ENCODE measurements at regions not wholly inside any gene's neighbourhood (a gene's known extent, or its start where the extent isn't known, plus 50 kb on each side); places are given as distances from the start of the nearest gene placed in this dataset.

- DNase-seq = no peak
Observed at GRCh38 chr22:47663615-47664605, 901.5 kb downstream of the TBC1D22A start.

- DNase-seq = no peak
Observed at GRCh38 chr22:47659467-47660223, 897.2 kb downstream of the TBC1D22A start.

GRCh38 chr22:47658182-47658581, 895.7 kb downstream of the TBC1D22A start:
- no peak for DNase-seq

GRCh38 chr22:47657224-47657623, 894.8 kb downstream of the TBC1D22A start:
- no peak for DNase-seq

GRCh38 chr22:47656806-47657205, 894.4 kb downstream of the TBC1D22A start:
- DNase-seq = no peak

GRCh38 chr22:47655930-47656329, 893.5 kb downstream of the TBC1D22A start:
- DNase-seq = no peak

- no peak for DNase-seq
Observed at GRCh38 chr22:47654922-47655491, 892.6 kb downstream of the TBC1D22A start.

GRCh38 chr22:47653921-47654320, 891.5 kb downstream of the TBC1D22A start:
- DNase-seq = no peak

GRCh38 chr22:47651216-47651987, 889.0 kb downstream of the TBC1D22A start:
- no peak for DNase-seq

GRCh38 chr22:47647720-47648119, 885.3 kb downstream of the TBC1D22A start:
- no peak for DNase-seq

- no peak for DNase-seq
Observed at GRCh38 chr22:47647181-47647580, 884.7 kb downstream of the TBC1D22A start.

- DNase-seq = no peak
Observed at GRCh38 chr22:47645923-47646322, 883.5 kb downstream of the TBC1D22A start.

GRCh38 chr22:47645450-47645914, 883.0 kb downstream of the TBC1D22A start:
- no peak for DNase-seq

GRCh38 chr22:47634347-47634746, 871.9 kb downstream of the TBC1D22A start:
- DNase-seq = no peak

GRCh38 chr22:47633111-47633510, 870.7 kb downstream of the TBC1D22A start:
- no peak for DNase-seq

- DNase-seq = no peak
Observed at GRCh38 chr22:47632701-47633100, 870.3 kb downstream of the TBC1D22A start.

GRCh38 chr22:47631571-47632102, 869.2 kb downstream of the TBC1D22A start:
- DNase-seq = no peak

GRCh38 chr22:47630741-47631534, 868.5 kb downstream of the TBC1D22A start:
- DNase-seq = no peak

GRCh38 chr22:47629791-47630655, 867.6 kb downstream of the TBC1D22A start:
- DNase-seq = no peak

GRCh38 chr22:47629273-47629711, 866.8 kb downstream of the TBC1D22A start:
- DNase-seq = no peak
